HEK293 (cell line): ENCODE measurements at regions not wholly inside any gene's neighbourhood (a gene's known extent, or its start where the extent isn't known, plus 50 kb on each side); places are given as distances from the start of the nearest gene placed in this dataset.
A peak's percentile ranks its signal among the peaks of the same experiment; 100 is the strongest.

Source experiments
- GFI1B ChIP-seq: fragments of 450-650 bp; formaldehyde crosslinking; IDR thresholded peaks from 2 replicates; pipeline ENCODE4 v1.5.1; 2016; ENCODE audit warnings: missing biosample characterization, missing genetic modification characterization
- KLF9 ChIP-seq: fragments of 450-650 bp; formaldehyde crosslinking; IDR thresholded peaks from 2 replicates; pipeline ENCODE4 v1.5.1; 2016; ENCODE audit warnings: missing biosample characterization, missing genetic modification characterization, low read depth
- MEIS1 ChIP-seq: sonication (generic); formaldehyde crosslinking; IDR thresholded peaks from 2 replicates; pipeline ENCODE4 v1.8.1; 2022; ENCODE audit warnings: missing genetic modification reagents, mild to moderate bottlenecking, borderline replicate concordance
- OSR2 ChIP-seq: fragments of 450-650 bp; formaldehyde crosslinking; IDR thresholded peaks from 2 replicates; pipeline ENCODE4 v1.5.1; 2016; ENCODE audit warnings: missing biosample characterization, missing genetic modification characterization
- SCRT1 ChIP-seq: fragments of 450-650 bp; formaldehyde crosslinking; IDR thresholded peaks from 2 replicates; pipeline ENCODE4 v1.5.1; 2016; ENCODE audit warnings: missing biosample characterization, missing genetic modification characterization, borderline replicate concordance
- SCRT2 ChIP-seq: fragments of 450-650 bp; formaldehyde crosslinking; IDR thresholded peaks from 2 replicates; pipeline ENCODE4 v1.5.1; 2016; ENCODE audit warnings: missing biosample characterization, missing genetic modification characterization
- SP2 ChIP-seq: fragments of 450-650 bp; formaldehyde crosslinking; IDR thresholded peaks from 2 replicates; pipeline ENCODE4 v1.5.1; 2016; ENCODE audit warnings: missing biosample characterization, missing genetic modification characterization
- SP3 ChIP-seq: fragments of 450-650 bp; formaldehyde crosslinking; IDR thresholded peaks from 2 replicates; pipeline ENCODE4 v1.5.1; 2016; ENCODE audit warnings: missing biosample characterization, missing genetic modification characterization
- SP7 ChIP-seq: fragments of 450-650 bp; formaldehyde crosslinking; IDR thresholded peaks from 2 replicates; pipeline ENCODE4 v1.5.1; 2016; ENCODE audit warnings: missing biosample characterization, missing genetic modification characterization
- ZBTB17 ChIP-seq: fragments of 450-650 bp; formaldehyde crosslinking; IDR thresholded peaks from 2 replicates; pipeline ENCODE4 v1.5.1; 2016; ENCODE audit warnings: missing biosample characterization, missing genetic modification characterization
- ZBTB48 ChIP-seq: fragments of 450-650 bp; formaldehyde crosslinking; IDR thresholded peaks from 2 replicates; pipeline ENCODE4 v1.5.1; 2016; ENCODE audit warnings: missing biosample characterization, missing genetic modification characterization
- ZNF132 ChIP-seq: fragments of 450-650 bp; formaldehyde crosslinking; IDR thresholded peaks from 2 replicates; pipeline ENCODE4 v1.5.1; 2017; ENCODE audit warnings: missing biosample characterization, missing genetic modification characterization, borderline replicate concordance
- ZNF324 ChIP-seq: fragments of 450-650 bp; formaldehyde crosslinking; IDR thresholded peaks from 2 replicates; pipeline ENCODE4 v1.5.1; 2016; ENCODE audit warnings: missing biosample characterization, missing genetic modification characterization
- ZNF366 ChIP-seq: fragments of 450-650 bp; formaldehyde crosslinking; conservative IDR thresholded peaks from 2 replicates; pipeline ENCODE4 v1.5.1; 2016; ENCODE audit warnings: missing biosample characterization, missing genetic modification characterization
- ZNF660 ChIP-seq: fragments of 450-650 bp; IDR thresholded peaks from 2 replicates; pipeline ENCODE4 v1.5.1; 2018; ENCODE audit warnings: missing biosample characterization, mild to moderate bottlenecking, missing genetic modification characterization
- ZSCAN23 ChIP-seq: fragments of 450-650 bp; formaldehyde crosslinking; IDR thresholded peaks from 2 replicates; pipeline ENCODE4 v1.5.1; 2016; ENCODE audit warnings: missing biosample characterization, missing genetic modification characterization
- TF ChIP-seq, protein P1 (sequence below): fragments of 450-650 bp; formaldehyde crosslinking; IDR thresholded peaks from 2 replicates; pipeline ENCODE4 v1.5.1; 2016; ENCODE audit warnings: missing biosample characterization, missing genetic modification characterization
- TF ChIP-seq, protein P2 (sequence below): fragments of 450-650 bp; formaldehyde crosslinking; IDR thresholded peaks from 2 replicates; pipeline ENCODE4 v1.5.1; 2017; ENCODE audit warnings: missing biosample characterization, missing genetic modification characterization
- TF ChIP-seq, protein P3 (sequence below): fragments of 450-650 bp; formaldehyde crosslinking; IDR thresholded peaks from 2 replicates; pipeline ENCODE4 v1.5.1; 2017; ENCODE audit warnings: missing biosample characterization, missing genetic modification characterization
- TF ChIP-seq, protein P4 (sequence below): fragments of 450-650 bp; formaldehyde crosslinking; IDR thresholded peaks from 2 replicates; pipeline ENCODE4 v1.5.1; 2016; ENCODE audit warnings: missing biosample characterization, missing genetic modification characterization
- TF ChIP-seq, protein P5 (sequence below): fragments of 450-650 bp; formaldehyde crosslinking; IDR thresholded peaks from 2 replicates; pipeline ENCODE4 v1.5.1; 2016; ENCODE audit warnings: missing biosample characterization, missing genetic modification characterization
- TF ChIP-seq, protein P6 (sequence below): fragments of 450-650 bp; formaldehyde crosslinking; IDR thresholded peaks from 2 replicates; pipeline ENCODE4 v1.5.1; 2016; ENCODE audit warnings: missing biosample characterization, missing genetic modification characterization, low read depth
- TF ChIP-seq, protein P7 (sequence below): fragments of 450-650 bp; formaldehyde crosslinking; IDR thresholded peaks from 2 replicates; pipeline ENCODE4 v1.5.1; 2017; ENCODE audit warnings: missing biosample characterization, missing genetic modification characterization

DNA sequence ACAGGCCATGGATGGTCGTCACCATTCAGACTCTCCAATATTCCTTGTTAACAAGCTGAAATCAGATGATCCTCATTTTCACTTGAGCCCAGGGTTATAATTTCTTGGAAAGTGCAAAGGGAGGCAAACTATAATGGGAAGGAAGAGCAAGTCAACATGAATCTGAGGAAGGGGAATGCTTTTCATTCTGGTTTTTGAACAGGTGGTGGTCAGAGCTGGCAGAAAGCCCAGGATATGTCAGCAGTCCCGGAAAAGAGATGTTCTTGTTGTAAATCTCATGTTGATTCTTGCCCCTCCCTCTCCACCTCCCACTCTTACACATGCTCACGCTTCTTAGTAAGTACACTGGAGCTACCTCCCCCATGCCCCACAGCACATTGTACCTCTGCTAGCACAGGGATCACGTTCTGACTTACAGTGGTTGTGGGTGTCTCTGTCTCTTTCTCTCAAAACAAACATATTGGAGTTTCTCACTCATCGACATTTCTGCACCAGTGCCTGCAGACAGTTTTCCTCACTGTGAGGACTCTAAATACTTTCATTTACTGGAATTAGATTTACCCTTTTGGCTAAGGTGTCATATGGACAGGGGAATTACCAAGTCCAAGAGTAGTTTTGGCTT lies 77.6 kb downstream of the XCL2 start (continued):
- TF ChIP-seq, protein P1, sequence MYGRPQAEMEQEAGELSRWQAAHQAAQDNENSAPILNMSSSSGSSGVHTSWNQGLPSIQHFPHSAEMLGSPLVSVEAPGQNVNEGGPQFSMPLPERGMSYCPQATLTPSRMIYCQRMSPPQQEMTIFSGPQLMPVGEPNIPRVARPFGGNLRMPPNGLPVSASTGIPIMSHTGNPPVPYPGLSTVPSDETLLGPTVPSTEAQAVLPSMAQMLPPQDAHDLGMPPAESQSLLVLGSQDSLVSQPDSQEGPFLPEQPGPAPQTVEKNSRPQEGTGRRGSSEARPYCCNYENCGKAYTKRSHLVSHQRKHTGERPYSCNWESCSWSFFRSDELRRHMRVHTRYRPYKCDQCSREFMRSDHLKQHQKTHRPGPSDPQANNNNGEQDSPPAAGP (tag by site-specific recombination), result peak; percentile 89
- TF ChIP-seq ZNF660 (tag by site-specific recombination) (peak; percentile 42; the same call in 1 of the 2 replicates), OSR2 (tag by site-specific recombination) (peak; percentile 59; the same call in 1 of the 2 replicates), SP2 (tag by site-specific recombination) (peak; percentile 43; the same call in 1 of the 2 replicates), GFI1B (tag by site-specific recombination) (peak; percentile 90), ZSCAN23 (tag by site-specific recombination) (no peak), ZNF132 (no peak), ZBTB48 (tag by site-specific recombination) (no peak), KLF9 (peak; percentile 64; the same call in 1 of the 2 replicates), SCRT2 (tag by site-specific recombination) (peak; percentile 89), SCRT1 (peak; percentile 45; the same call in 1 of the 2 replicates), ZBTB17 (peak; percentile 63), ZNF366 (tag by site-specific recombination) (peak; percentile 45), SP3 (tag by site-specific recombination) (peak; percentile 42), MEIS1 (0 out of 2 replicates have a peak, but pooled peaks have one; percentile 38), SP7 (tag by site-specific recombination) (peak; percentile 90), ZNF324 (tag by site-specific recombination) (0 out of 2 replicates have a peak, but pooled peaks have one; percentile 23)
- TF ChIP-seq, protein P2, sequence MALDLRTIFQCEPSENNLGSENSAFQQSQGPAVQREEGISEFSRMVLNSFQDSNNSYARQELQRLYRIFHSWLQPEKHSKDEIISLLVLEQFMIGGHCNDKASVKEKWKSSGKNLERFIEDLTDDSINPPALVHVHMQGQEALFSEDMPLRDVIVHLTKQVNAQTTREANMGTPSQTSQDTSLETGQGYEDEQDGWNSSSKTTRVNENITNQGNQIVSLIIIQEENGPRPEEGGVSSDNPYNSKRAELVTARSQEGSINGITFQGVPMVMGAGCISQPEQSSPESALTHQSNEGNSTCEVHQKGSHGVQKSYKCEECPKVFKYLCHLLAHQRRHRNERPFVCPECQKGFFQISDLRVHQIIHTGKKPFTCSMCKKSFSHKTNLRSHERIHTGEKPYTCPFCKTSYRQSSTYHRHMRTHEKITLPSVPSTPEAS (tag by site-specific recombination), result no peak
- TF ChIP-seq, protein P3, sequence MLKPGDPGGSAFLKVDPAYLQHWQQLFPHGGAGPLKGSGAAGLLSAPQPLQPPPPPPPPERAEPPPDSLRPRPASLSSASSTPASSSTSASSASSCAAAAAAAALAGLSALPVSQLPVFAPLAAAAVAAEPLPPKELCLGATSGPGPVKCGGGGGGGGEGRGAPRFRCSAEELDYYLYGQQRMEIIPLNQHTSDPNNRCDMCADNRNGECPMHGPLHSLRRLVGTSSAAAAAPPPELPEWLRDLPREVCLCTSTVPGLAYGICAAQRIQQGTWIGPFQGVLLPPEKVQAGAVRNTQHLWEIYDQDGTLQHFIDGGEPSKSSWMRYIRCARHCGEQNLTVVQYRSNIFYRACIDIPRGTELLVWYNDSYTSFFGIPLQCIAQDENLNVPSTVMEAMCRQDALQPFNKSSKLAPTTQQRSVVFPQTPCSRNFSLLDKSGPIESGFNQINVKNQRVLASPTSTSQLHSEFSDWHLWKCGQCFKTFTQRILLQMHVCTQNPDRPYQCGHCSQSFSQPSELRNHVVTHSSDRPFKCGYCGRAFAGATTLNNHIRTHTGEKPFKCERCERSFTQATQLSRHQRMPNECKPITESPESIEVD, result peak; percentile 87
- TF ChIP-seq, protein P4, sequence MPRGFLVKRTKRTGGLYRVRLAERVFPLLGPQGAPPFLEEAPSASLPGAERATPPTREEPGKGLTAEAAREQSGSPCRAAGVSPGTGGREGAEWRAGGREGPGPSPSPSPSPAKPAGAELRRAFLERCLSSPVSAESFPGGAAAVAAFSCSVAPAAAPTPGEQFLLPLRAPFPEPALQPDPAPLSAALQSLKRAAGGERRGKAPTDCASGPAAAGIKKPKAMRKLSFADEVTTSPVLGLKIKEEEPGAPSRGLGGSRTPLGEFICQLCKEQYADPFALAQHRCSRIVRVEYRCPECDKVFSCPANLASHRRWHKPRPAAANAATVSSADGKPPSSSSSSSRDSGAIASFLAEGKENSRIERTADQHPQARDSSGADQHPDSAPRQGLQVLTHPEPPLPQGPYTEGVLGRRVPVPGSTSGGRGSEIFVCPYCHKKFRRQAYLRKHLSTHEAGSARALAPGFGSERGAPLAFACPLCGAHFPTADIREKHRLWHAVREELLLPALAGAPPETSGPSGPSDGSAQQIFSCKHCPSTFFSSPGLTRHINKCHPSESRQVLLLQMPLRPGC (tag by site-specific recombination), result 0 out of 2 replicates have a peak, but pooled peaks have one; percentile 20
- TF ChIP-seq, protein P5, sequence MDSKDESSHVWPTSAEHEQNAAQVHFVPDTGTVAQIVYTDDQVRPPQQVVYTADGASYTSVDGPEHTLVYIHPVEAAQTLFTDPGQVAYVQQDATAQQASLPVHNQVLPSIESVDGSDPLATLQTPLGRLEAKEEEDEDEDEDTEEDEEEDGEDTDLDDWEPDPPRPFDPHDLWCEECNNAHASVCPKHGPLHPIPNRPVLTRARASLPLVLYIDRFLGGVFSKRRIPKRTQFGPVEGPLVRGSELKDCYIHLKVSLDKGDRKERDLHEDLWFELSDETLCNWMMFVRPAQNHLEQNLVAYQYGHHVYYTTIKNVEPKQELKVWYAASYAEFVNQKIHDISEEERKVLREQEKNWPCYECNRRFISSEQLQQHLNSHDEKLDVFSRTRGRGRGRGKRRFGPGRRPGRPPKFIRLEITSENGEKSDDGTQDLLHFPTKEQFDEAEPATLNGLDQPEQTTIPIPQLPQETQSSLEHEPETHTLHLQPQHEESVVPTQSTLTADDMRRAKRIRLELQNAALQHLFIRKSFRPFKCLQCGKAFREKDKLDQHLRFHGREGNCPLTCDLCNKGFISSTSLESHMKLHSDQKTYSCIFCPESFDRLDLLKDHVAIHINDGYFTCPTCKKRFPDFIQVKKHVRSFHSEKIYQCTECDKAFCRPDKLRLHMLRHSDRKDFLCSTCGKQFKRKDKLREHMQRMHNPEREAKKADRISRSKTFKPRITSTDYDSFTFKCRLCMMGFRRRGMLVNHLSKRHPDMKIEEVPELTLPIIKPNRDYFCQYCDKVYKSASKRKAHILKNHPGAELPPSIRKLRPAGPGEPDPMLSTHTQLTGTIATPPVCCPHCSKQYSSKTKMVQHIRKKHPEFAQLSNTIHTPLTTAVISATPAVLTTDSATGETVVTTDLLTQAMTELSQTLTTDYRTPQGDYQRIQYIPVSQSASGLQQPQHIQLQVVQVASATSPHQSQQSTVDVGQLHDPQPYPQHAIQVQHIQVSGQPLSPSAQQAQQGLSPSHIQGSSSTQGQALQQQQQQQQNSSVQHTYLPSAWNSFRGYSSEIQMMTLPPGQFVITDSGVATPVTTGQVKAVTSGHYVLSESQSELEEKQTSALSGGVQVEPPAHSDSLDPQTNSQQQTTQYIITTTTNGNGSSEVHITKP (tag by site-specific recombination), result peak; percentile 88
- TF ChIP-seq, protein P6, sequence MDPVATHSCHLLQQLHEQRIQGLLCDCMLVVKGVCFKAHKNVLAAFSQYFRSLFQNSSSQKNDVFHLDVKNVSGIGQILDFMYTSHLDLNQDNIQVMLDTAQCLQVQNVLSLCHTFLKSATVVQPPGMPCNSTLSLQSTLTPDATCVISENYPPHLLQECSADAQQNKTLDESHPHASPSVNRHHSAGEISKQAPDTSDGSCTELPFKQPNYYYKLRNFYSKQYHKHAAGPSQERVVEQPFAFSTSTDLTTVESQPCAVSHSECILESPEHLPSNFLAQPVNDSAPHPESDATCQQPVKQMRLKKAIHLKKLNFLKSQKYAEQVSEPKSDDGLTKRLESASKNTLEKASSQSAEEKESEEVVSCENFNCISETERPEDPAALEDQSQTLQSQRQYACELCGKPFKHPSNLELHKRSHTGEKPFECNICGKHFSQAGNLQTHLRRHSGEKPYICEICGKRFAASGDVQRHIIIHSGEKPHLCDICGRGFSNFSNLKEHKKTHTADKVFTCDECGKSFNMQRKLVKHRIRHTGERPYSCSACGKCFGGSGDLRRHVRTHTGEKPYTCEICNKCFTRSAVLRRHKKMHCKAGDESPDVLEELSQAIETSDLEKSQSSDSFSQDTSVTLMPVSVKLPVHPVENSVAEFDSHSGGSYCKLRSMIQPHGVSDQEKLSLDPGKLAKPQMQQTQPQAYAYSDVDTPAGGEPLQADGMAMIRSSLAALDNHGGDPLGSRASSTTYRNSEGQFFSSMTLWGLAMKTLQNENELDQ (tag by site-specific recombination), result no peak
- TF ChIP-seq, protein P7, sequence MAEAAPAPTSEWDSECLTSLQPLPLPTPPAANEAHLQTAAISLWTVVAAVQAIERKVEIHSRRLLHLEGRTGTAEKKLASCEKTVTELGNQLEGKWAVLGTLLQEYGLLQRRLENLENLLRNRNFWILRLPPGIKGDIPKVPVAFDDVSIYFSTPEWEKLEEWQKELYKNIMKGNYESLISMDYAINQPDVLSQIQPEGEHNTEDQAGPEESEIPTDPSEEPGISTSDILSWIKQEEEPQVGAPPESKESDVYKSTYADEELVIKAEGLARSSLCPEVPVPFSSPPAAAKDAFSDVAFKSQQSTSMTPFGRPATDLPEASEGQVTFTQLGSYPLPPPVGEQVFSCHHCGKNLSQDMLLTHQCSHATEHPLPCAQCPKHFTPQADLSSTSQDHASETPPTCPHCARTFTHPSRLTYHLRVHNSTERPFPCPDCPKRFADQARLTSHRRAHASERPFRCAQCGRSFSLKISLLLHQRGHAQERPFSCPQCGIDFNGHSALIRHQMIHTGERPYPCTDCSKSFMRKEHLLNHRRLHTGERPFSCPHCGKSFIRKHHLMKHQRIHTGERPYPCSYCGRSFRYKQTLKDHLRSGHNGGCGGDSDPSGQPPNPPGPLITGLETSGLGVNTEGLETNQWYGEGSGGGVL, result peak; percentile 81
